ENCODE measurements at regions not wholly inside any gene's neighbourhood (a gene's known extent, or its start where the extent isn't known, plus 50 kb on each side); places are given as distances from the start of the nearest gene placed in this dataset.
A peak's percentile ranks its signal among the peaks of the same experiment; 100 is the strongest.
"Not testable (repeated sequence)": the region's sequence is repeated elsewhere in the genome, so short reads cannot be mapped to it uniquely, and the experiment has no call there.

DNA sequence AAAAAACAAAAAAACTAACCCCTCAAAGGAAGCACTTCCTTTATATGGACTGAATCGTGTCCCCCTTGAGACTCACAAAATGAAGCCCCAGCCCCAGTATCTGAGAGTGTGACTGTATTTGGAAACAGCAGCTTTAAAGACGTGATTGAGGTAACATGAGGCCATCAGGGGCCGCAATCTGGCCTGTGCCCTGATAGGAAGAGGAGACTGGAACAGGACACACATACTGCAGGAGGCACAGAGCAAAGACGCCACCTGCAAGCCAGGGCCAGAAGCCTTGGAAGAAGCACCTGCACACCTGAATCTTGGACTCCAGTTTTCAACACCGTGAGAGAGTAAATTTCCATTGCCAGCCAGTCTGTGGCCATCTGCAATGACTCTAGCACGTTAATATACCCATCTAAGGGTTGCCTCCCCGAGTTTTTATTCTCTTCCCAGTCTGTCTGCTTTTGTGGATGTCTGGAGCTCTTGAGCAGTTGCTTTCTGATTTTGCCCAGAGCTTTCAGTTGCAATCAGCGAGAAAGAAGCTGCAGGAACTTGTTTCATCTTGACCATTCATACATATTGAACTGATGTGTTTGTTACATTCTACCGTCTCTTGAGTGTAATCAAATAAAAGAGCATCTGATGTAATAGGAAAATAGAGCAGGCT is 775.8 kb upstream of the TPTE start:
- DNase-seq (ENCODE audit: low spot score) = not testable (repeated sequence)

DNA sequence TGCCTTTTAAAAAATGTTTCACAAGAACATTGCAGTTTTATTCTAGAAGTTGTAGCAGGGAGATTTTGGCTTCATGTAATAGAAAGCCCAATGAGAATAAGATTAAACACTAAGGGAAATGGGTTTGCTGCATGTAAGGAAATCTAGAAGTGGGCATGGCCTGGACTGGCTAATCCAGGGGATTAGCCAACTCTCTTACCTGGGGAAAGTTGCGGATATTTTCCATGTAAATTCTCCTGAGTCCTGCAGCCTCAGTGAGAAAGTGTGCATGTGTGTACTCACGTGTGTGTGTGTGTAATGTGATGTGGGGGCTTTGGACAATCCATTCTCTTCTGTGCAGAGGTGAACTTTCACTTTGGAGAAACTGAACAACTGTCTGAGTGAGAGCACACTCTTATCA is 775.1 kb upstream of the TPTE start:
- not testable (repeated sequence) for DNase-seq (ENCODE audit: low spot score)

DNA sequence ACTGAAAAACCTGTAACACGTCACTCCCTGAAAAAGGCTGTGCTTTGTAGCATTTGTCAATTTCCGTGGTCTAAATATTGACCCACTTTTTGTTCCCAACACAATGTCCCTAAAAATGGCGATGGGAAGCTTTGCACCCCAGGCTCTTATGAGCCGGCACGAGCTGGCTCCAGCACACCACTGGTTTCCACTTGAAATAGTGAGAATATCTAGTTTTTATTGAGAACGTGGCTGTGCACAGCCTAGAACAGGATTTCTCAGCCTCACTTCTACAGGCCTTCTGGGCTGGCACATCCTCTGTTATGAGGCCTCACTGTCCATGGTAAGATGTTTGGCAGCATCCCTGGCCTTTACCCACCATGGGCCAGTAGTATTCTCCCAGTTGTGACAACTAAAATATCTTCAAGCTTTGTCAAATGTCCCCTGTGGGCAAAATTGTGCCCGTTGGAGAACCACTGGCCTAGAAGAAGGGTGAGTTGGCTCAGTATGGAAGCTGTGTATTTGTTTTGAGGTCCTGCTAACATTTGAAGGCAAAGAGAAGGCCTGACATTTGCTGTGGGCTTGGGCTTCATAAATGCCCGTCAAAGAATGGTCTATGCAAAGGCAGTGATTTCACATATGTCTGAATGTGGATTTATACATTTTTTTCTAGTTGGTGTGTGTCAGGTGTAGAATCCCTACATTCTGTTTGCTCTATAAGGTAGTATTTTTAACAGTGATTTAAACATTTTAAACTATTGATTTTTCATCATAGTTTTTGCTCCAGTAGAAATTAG is 774.4 kb upstream of the TPTE start:
- DNase-seq (ENCODE audit: low spot score) = not testable (repeated sequence)

DNA sequence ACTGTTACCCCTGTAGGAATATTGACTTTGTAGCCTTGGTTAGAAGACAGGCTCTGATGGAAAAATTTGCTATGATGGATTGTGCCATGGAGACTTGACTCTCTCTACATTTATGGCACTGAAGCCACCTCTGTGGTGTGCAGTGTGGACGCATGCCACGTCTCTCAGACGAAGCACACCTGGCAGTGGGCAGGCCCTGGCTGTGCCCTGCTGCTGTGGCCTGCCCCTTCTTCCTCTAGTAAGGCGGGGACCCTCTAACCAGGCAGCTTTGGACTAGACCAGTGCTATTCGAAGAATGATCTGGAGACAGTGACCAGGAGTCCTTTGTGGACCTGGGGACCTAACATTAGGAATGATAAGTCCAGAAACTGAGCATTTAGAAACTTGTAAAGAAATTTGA is 773.5 kb upstream of the TPTE start:
- not testable (repeated sequence) for DNase-seq (ENCODE audit: low spot score)

DNA sequence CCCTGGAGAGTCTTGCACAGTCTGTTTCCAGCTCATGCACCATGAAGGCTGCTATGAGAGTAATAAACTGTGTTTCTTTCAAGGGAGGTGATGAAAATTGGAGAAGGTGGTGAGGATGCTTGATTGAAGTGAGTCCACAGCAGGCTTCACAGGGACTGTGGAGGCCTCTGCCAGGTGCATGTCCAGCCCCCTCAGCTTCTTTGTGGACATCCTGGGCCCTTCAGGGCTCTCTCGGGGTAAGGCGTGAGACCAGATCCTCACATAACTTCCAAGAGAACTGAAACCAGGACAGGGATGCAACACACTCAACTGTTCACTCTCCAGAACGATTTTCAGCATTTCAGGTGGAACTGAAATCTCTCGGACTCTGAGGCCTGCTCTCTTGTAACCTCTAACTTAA is 772.9 kb upstream of the TPTE start:
- not testable (repeated sequence) for DNase-seq (ENCODE audit: low spot score)

DNA sequence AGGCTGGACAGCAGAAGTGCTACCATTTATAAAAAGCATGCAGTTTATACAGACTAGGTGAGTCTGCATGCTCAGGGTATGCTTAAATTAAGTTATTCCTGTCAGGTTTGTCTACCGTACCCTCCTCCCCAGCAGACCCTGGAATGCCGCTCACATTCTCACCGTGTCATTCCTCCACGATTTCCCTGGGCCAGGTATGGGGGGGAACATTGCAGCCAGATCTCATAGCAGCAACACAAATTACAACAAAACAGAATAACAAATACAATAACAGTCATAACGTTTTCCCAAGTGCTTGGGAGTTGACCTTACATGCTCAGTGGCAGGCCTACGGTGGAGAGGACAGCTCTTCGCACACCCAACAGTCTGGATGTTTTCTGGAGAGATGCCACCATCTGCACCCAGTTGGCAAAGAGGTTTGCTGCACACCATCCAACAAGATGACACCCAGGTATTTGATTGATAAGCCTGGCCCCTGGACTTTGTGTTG is 771.6 kb upstream of the TPTE start:
- not testable (repeated sequence) for DNase-seq (ENCODE audit: low spot score)

DNA sequence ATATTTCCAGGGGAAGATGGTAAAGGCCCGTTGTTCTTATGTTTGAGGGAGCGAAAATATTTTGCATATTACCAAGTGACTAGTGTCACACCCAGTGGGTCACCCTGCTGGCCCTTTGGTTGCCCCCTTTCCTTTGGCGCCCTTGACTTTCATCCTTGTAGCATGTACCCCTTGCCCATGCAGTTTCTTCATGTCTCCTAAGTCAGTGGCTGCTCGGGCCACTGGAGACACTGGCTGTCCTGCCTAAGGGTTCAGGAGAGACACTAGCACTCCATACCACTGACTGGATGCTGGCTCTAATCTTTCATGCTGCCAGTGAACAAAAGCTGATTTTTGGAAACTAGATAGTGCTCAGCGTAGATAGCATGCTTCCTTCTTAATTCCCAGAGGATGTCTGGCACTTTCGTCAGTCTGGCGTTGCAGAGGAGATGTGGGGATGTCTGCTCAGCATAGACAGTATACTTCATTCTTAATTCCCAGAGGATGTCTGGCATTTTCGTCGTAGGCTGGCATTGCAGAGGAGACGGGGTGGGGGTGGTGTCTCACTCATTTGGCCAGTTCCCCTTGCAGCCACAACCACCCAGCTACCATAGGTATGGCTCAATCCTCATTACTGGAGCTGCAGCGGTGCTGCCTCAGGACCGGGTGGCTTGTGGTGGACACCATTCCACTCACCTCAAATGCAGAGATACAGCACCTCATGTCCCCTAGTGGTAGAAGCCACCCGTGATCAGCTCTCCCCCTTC is 770.9 kb upstream of the TPTE start:
- no peak for DNase-seq (ENCODE audit: low spot score)

DNA sequence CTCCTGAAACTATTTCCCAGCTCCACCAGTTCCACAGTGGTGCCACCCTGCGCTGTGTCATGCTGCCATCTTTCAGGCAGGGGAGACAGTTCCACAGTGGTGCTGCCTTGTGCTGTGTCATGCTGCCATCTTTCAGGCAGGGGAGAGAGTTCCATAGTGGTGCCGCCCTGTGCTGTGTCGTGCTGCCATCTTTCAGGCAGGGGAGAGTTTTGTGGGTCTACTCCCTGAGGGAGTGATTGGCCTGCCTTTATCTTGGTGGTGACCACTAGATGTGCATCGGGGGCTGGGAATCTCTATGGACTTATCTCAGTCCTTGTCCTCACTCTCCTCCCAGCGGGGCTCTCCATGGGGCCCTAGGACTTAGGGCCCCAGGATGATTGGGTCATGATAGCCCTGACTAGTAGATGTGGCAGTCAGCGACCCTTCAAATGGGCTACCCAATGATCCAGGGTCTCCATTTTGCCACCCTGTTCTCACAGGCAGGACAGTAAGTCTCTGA is 770.2 kb upstream of the TPTE start:
- DNase-seq (ENCODE audit: low spot score) = not testable (repeated sequence)

DNA sequence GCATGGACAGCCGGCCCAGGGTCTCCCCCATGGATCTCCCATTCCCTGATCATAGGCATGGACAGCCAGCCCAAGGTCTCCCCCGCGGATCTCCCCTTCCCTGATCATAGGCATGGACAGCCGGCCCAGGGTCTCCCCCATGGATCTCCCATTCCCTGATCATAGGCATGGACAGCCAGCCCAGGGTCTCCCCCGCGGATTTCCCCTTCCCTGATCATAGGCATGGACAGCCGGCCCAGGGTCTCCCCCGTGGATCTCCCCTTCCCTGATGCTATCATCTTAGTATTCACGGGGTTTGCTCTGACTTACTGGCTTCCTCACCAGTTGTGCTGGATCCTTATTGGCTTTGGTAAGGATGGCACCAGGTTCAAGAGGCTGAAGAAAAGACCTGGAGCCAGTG is 769.4 kb upstream of the TPTE start:
- not testable (repeated sequence) for DNase-seq (ENCODE audit: low spot score)

DNA sequence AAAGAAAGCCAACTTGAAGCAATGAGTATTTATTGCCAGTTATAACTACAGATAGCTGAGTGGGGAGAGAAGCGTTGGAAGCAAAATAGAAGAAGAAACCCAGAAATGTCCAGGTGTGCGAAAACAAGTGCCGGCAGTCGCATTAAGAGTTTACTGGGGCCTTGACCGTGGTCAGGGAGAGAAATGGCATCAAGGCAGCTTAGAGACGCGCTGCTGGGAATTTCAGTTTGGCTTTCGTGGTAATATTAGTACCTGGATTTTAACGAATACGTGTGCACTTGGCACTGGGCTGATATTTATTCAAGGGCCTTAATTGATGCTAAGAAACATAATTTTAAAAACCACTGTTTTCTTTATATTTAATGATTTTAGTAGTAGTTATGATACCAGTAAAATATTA is 767.9 kb upstream of the TPTE start:
- peak; percentile 20 for DNase-seq (ENCODE audit: low spot score)

DNA sequence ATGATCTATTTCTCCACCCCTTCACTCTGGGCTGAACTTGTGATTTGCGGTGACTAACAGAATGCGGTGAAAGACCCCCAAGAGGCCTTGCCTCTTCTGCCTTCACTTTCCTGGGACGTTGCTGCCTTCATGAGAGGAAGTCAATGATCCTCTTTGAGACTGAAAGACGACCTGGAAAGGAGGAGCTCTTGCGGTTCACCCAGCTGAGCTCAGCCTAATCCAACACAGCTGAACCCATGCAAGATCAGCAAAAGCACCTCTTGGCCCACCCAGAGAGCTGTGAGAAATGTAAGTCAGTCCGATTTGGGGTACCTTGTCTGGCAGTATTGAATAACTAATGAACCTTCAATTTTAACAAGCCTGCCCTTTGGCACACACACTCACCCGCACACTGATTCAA is 767.4 kb upstream of the TPTE start:
- peak; percentile 14 for DNase-seq (ENCODE audit: low spot score)

DNA sequence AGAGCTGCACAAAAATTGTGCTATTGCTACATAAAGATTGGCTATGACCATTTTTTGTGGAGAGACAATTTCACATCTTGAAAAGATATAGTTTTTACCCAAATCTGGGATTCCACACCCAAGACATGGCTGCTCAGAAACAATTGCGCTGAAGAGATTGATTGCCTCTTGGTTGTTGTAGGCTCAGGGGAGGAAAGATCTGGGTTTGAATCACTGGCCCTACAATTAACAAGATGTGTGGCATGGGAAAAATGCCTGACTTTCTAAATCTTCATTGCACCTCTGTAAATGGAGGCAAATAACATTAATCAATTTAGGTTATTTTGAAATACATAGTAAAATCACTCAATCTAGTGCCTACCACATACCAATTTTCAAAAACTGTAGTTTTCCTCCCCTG is 766.9 kb upstream of the TPTE start:
- not testable (repeated sequence) for DNase-seq (ENCODE audit: low spot score)

DNA sequence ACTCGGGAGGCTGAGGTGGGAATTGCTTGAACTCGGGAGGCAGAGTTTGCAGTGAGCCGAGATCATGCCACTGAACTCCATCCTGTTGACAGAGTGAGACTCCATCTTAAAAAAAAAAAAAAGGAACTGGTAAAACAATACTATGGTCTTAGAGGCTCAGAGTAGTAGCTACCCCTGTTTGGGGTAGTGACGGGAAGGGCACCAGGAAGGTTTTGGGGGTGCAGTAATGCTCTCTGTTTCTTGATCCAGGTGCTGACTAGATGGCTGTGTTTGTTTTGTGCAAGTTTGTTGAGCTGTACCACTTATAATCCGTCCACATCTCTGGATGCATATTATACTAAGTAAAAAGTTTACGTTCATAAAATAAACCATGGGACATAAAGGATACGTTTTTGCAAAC is 765.8 kb upstream of the TPTE start:
- no peak for DNase-seq (ENCODE audit: low spot score)

DNA sequence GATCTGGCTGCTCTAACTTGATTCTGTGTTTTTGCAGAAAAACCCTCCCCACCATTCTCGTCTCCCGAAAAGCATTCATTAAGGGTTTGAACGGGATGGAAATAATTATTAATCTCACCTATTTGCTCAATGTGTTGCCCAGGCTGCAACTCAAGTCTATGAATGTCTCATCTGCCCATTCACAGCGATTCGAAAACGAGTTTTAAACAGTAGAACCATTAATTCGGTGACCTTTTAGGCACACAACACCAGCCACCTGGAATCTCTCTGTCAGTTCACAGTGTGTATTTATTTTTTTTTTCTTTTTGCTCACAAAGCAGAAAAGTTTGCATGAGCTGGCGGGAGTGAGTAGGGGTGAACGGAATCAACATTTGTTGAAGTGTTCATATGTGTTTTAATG is 764.7 kb upstream of the TPTE start:
- peak; percentile 14 for DNase-seq (ENCODE audit: low spot score)

DNA sequence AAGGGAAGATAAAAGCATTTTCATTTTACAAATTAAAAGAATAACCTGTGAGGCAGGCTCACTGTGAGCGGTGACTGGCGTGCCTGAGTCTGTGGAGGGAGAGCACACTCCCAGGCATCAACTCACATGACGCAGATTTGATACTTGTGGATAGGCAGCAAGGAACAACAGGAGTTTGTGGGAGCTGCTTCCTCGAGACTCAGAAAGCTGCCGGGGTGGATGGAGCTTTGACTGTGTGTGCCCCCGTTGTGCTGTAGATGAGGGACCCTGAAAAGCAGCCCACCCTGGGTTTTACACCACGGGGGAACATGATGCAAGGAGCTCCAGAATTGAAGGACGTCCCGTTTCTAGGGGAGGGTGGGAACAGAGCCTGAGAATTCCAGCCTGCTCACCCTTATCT is 764.3 kb upstream of the TPTE start:
- not testable (repeated sequence) for DNase-seq (ENCODE audit: low spot score)

DNA sequence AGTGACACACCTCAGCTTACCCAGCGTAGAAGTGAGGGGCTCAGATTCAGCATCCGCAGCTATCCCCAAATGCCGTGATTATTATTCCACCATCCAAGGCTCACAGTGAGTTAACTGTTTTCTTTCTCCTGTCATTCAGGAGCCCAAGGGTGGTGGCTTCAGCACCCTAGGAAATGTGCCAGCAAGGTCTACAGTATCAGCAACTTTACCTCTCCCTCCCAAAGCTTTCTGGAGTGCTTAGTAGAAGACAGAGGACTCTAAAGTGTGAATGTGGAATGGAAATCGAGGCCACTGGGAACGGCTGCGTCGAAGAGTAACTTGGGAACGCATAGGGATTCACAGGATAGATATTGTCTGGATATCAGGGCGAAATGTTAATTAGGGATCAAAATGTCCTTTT is 763.8 kb upstream of the TPTE start:
- DNase-seq (ENCODE audit: low spot score) = peak; percentile 10

DNA sequence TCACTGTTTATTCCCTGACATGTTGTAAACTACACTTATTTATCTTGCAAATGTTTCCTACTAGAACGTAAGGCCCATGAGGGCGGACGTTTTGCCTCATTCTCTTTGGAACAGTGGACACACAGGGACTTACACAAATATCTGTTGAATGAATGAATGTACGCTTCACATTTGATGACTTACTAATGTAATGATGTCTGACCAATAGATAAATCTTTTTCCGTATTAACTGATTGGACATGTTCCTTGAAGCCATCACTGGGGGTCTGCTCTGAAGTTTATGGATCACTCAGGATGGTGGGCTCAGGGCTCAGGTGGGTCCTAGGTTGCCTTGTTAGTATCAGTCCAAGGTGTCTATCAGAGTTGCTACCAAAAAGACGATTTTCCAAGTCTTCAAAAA is 763.2 kb upstream of the TPTE start:
- no peak for DNase-seq (ENCODE audit: low spot score)

DNA sequence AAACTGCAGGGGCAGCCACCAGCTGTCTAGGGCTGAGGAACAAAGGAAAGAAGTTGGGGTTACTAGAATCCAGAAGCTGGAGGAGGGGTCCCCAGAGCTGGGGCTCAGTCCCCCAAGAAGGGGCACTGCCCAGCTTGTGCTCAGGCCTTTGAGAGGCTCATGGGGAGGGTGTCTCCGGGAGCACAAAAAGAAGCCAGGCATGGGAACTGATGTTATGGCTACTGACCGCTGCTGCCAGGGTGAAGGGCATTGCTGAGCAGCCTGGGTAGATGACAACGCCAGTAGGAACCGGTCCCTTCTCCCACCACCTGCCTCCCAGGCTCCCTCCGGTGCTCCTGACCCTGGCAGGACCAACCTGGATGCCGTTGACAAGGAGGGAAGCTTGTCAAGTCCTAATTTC is 762.5 kb upstream of the TPTE start:
- DNase-seq (ENCODE audit: low spot score) = no peak

DNA sequence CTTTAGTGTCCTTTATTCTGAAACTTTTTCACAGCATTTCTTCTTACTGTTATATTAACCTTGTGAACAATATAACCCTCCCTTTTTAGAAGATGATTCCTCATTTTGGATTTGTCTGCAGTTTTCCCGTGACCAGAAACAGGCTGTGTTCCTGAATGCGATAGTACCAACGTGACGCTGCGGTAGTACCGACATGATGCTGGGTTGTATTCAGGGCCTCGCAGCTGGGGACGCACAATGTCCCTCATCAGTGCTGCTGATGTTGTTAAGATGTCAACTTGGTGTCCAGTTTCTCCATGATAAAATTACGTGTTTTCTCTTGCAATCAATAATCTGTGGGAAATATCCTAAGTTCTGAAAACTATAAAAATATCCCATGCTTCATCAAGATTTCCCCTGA is 761.4 kb upstream of the TPTE start:
- no peak for DNase-seq (ENCODE audit: low spot score)

DNA sequence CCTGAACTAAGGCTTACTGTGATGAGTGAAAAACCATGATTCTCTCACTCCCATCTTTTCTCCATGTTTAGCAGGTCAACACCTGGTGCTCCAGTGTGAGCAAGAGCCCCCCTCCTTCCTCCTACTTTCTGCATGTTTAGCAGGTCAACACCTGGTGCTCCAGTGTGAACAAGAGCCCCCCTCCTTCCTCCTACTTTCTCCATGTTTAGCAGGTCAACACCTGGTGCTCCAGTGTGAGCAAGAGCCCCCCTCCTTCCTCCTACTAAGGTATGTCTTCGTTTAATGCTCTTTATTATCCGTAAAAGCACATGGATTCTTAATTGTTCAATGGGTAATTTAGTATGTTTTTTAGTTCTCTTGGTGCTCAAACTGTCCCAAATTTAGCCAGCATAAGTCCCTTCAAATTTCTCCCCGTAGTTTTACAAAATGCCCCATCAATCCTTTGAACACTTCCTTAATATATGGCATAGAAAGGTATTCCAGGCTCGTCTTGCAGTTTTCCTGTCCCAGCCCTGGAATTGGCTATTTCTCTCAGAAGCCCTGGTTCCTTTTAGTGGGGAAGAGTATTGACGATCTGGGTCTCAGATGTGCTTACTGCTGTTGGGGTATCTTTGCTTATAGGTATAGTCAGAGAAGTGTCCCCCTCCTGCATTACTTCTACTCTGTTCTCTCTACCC is 760.8 kb upstream of the TPTE start:
- no peak for DNase-seq (ENCODE audit: low spot score)

DNA sequence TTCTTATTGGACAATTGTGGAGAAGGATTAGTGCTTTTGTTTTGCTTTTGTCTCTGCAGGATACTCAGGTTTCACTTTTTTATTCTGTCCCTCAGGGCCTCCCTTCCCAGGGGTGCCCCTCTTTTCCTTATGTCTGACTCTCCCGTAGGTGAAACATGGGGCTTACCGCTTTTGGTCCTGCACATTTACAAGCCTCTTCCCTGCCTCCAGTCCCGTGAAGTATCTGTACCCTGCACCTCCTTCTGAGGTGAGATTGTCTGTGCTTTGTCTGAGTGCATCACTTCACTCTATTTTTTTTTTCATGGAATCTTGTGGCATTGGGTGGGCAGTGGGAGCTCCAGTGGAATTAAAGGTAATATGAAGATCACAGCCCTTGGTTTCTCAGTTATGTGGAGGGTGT is 758.1 kb upstream of the TPTE start:
- DNase-seq (ENCODE audit: low spot score) = no peak

DNA sequence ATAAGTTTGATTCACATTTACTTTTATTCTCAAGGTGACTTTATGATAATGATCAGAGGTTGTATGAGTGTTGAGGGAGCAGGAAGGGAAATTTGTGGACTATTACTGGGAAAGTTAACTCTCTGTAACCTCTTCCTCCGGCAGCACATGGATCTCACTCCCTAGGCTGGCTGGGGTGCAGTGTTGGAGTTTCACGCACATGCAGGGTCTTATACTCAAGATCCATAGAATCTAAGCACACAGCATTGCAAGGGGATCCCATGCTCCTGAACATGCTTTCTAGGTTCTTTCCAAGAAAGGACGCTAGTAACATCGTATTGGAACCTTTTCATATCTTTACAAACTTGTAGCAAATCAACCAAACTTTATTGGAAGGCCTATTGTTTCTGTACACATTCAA is 757.6 kb upstream of the TPTE start:
- no peak for DNase-seq (ENCODE audit: low spot score)

Measured in ecto neural progenitor cell (in vitro differentiated cells).